A549 (cell line): ENCODE measurements at regions not wholly inside any gene's neighbourhood (a gene's known extent, or its start where the extent isn't known, plus 50 kb on each side); places are given as distances from the start of the nearest gene placed in this dataset.

ENCODE experiments used
- ATAC-seq, 2 experiments: fragments of 200-7000 bp in 1 of 2; fragments of >200 bp in 1 of 2; cut with Nextera tagmentation in 1 of 2; cut with Tn5 transposase in 1 of 2; 3 replicates each; pipeline versions ENCODE4 v1.8.0 to v1.9.1; 2018 to 2020; ENCODE audit warnings: mild to moderate bottlenecking in 1 of 2, moderate library complexity in 1 of 2
- CTCF ChIA-PET: fragments of 300-600 bp; sonication (Branson Sonifier 250); formaldehyde crosslinking; extraction: SDS; loops from one replicate; lab custom pipeline; 2021; ENCODE audit warnings: antibody characterized with exemption, inconsistent platforms; lab: Yijun Ruan, JAX
- POLR2A ChIA-PET: fragments of 350-600 bp; formaldehyde crosslinking; extraction: SDS; loops from one replicate; lab custom pipeline; 2021; ENCODE audit warnings: antibody characterized with exemption, inconsistent platforms; lab: Yijun Ruan, JAX
- DNase-seq, 2 experiments: peaks; one replicate each; pipeline versions ENCODE4 v3.0.0 to v3.0.0-alpha.2; 2011 to 2016; ENCODE audit warnings: low read depth in 1 of 2, low spot score in 1 of 2
- FAIRE-seq: peaks from 2 replicates; lab custom pipeline; 2011; peaks lifted over from hg19 to GRCh38; lab: Jason Lieb, UNC
- H3K27ac ChIP-seq, 2 experiments: fragments of >200 bp; sonication (Bioruptor Twin); formaldehyde crosslinking; 3 replicates each; pipeline ENCODE4 v1.5.1; 2016 to 2017
- H3K4me1 ChIP-seq: fragments of >200 bp; sonication (Bioruptor Twin); formaldehyde crosslinking; 3 replicates; pipeline ENCODE4 v1.6.1; 2016
- H3K4me2 ChIP-seq: fragments of >200 bp; sonication (Bioruptor Twin); formaldehyde crosslinking; 3 replicates; pipeline ENCODE4 v1.6.1; 2016
- H3K4me3 ChIP-seq: fragments of >200 bp; sonication (Bioruptor Twin); formaldehyde crosslinking; 3 replicates; pipeline ENCODE4 v1.5.1; 2016
- H3K9me3 ChIP-seq: fragments of >200 bp; sonication (Bioruptor Twin); formaldehyde crosslinking; 3 replicates; pipeline ENCODE4 v1.6.1; 2016
- CBX2 ChIP-seq: fragments of 200-600 bp; sonication (generic); IDR thresholded peaks from 2 replicates; pipeline ENCODE4 v1.6.1; 2016; ENCODE audit warnings: low read depth, mild to moderate bottlenecking, borderline replicate concordance
- EP300 ChIP-seq, 2 experiments: fragments of >200 bp; sonication (Bioruptor Twin); formaldehyde crosslinking; IDR thresholded peaks; 2 replicates in 1 of 2; 3 replicates in 1 of 2; pipeline ENCODE4 v1.6.1; 2016 to 2017
- FOXS1 ChIP-seq: fragments of 250-450 bp; sonication (Bioruptor Pico); IDR thresholded peaks from 2 replicates; pipeline ENCODE4 v1.5.0; 2020; ENCODE audit warnings: mild to moderate bottlenecking, moderate library complexity
- HDAC2 ChIP-seq: fragments of 200-600 bp; sonication (generic); IDR thresholded peaks from 2 replicates; pipeline ENCODE4 v1.6.1; 2016
- HOXB13 ChIP-seq: fragments of 250-450 bp; sonication (Bioruptor Pico); IDR thresholded peaks from 2 replicates; pipeline ENCODE4 v1.5.0; 2020; ENCODE audit warnings: low read depth, mild to moderate bottlenecking, moderate library complexity
- JUNB ChIP-seq: fragments of >200 bp; sonication (Bioruptor Twin); formaldehyde crosslinking; IDR thresholded peaks from 2 replicates; pipeline ENCODE4 v1.6.1; 2016
- NPAS2 ChIP-seq: fragments of 250-450 bp; sonication (Bioruptor Pico); IDR thresholded peaks from 2 replicates; pipeline ENCODE4 v1.8.0; 2022; ENCODE audit warnings: mild to moderate bottlenecking, moderate library complexity, borderline replicate concordance
- POLR2A ChIP-seq: IDR thresholded peaks from 2 replicates; pipeline ENCODE4 v1.6.1; 2012; ENCODE audit warnings: mild to moderate bottlenecking, low read length
- SMC3 ChIP-seq: fragments of >200 bp; sonication (Bioruptor Twin); formaldehyde crosslinking; IDR thresholded peaks from 3 replicates; pipeline ENCODE4 v1.6.1; 2018; ENCODE audit warnings: inconsistent platforms
- ZC3H11A ChIP-seq: fragments of 450-650 bp; IDR thresholded peaks from 2 replicates; pipeline ENCODE4 v1.6.1; 2014; ENCODE audit warnings: antibody characterized with exemption, mild to moderate bottlenecking
- ZFP36 ChIP-seq: fragments of 450-650 bp; IDR thresholded peaks from 2 replicates; pipeline ENCODE4 v1.6.1; 2014; ENCODE audit warnings: borderline replicate concordance; ENCODE audit not compliant: partially characterized antibody
- ZNF302 ChIP-seq: fragments of 250-450 bp; sonication (Bioruptor Pico); IDR thresholded peaks from 2 replicates; pipeline ENCODE4 v1.9.0; 2021; ENCODE audit warnings: inconsistent platforms, mild to moderate bottlenecking, moderate library complexity
- ZSCAN20 ChIP-seq: fragments of 250-450 bp; sonication (Bioruptor Pico); IDR thresholded peaks from 2 replicates; pipeline ENCODE4 v1.8.0; 2022; ENCODE audit warnings: mild to moderate bottlenecking, moderate library complexity
- WGBS: methylation state at CpG from one replicate; pipeline ENCODE4 v1.1.6; 2017; ENCODE audit errors: missing lambda C conversion rate; 5-methylcytosine and 5-hydroxymethylcytosine counted together
- TF ChIP-seq, protein P1 (sequence below): fragments of 450-650 bp; IDR thresholded peaks from 2 replicates; pipeline ENCODE4 v1.6.1; 2014; ENCODE audit warnings: antibody characterized with exemption
- TF ChIP-seq, protein P2 (sequence below): IDR thresholded peaks from 2 replicates; pipeline ENCODE4 v1.6.1; 2012
- TF ChIP-seq, protein P3 (sequence below): IDR thresholded peaks from 2 replicates; pipeline ENCODE4 v1.6.1; 2012; ENCODE audit warnings: low read depth, borderline replicate concordance
- TF ChIP-seq, protein P4 (sequence below): fragments of 250-450 bp; sonication (Bioruptor Pico); IDR thresholded peaks from 2 replicates; pipeline ENCODE4 v1.5.0; 2020; ENCODE audit warnings: low read depth, mild to moderate bottlenecking, moderate library complexity
- TF ChIP-seq, protein P5 (sequence below): fragments of 250-450 bp; sonication (Bioruptor Pico); IDR thresholded peaks from 2 replicates; pipeline ENCODE4 v1.5.0; 2021; ENCODE audit warnings: mild to moderate bottlenecking, moderate library complexity, borderline replicate concordance

DNA sequence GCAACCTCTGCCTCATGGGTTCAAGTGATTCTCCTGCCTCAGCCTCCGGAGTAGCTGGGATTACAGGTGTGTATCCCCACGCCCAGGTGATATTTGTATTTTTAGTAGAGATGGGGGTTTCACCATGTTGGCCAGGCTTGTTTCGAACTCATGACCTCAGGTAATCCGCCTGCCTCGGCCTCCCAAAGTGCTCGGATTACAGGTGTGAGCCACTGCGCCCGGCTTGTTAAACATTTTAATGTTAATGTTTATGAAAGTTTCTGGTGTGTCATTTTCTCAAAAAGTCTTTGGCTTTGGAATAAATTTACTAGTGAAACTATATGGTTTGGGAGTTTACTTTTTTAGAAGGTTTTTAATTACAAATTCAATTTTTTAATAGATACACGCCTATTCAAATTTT, 698.8 kb downstream of the MECOM start:
- no peak for FAIRE-seq
- Histone ChIP-seq H3K4me2 (no peak overlapping the region), H3K9me3 (no peaks in the 10 kb centered on the region), H3K4me3 (no peak overlapping the region), H3K27ac (no peak overlapping the region), H3K4me1 (no peaks in the 10 kb centered on the region)
- ATAC-seq = no peak
- POLR2A ChIA-PET = no interaction called here
- DNase-seq = no peak
- 24% methylated on average over 9 of the region's 9 CpGs for whole genome bisulfite sequencing
- CTCF ChIA-PET = no interaction called here
- TF ChIP-seq HDAC2 (no peak), EP300 (IDR thresholded peaks at IDR 0.05) (no peak), JUNB (no peak), HOXB13 (CRISPR knock-in tag) (no peak), FOXS1 (CRISPR knock-in tag) (no peak), ZFP36 (no peak)
- TF ChIP-seq, protein P1, sequence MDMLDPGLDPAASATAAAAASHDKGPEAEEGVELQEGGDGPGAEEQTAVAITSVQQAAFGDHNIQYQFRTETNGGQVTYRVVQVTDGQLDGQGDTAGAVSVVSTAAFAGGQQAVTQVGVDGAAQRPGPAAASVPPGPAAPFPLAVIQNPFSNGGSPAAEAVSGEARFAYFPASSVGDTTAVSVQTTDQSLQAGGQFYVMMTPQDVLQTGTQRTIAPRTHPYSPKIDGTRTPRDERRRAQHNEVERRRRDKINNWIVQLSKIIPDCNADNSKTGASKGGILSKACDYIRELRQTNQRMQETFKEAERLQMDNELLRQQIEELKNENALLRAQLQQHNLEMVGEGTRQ = no peak

DNA sequence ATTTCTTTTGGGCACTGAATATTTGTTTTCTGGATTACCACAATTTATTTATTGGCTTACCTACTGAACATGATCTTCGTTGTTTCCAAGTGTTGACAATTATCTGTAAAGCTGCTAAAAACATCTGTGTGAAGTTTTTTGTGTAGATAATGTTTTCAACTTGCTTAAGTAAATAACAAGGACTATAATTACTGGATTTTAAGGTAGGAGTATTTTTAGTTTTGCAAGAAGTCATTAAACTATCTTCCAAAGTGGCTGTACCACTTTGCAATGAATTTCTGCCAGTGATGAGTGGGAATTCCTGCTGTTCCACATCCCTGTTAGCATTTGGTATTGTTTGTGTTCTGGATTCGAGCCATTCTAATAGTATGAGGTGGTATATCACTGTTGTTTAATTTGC, 702.2 kb downstream of the MECOM start:
- Histone ChIP-seq H3K9me3 (no peaks in the 10 kb centered on the region), H3K4me1 (no peaks in the 10 kb centered on the region), H3K27ac (no peak overlapping the region), H3K4me3 (no peak overlapping the region), H3K4me2 (no peak overlapping the region)
- WGBS = 5% methylated on average over 2 of the region's 2 CpGs
- TF ChIP-seq ZSCAN20 (CRISPR knock-in tag) (no peak), ZNF302 (CRISPR knock-in tag) (no peak)
- FAIRE-seq = no peak
- ChIA-PET CTCF (no interaction called here), POLR2A (no interaction called here)
- ATAC-seq = no peak
- no peak for DNase-seq

DNA sequence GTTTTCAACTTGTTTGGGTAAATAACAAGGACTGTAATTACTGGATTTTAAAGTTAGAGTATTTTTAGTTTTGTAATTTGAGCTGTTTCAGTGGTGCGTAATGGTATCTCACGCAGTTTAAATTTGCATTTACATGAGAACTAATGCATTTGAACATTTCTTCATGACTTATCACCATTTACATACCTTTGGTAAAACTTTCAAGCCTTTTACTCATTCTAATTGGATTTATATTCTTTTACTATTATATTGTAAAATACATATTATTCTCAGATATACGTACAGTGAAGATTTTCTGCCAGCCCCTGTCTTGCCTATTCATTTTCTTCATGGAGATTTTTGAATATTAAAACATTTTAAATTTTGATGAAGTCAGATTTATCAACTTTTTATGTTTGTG, 703.8 kb downstream of the MECOM start:
- Histone ChIP-seq H3K4me1 (no peaks in the 10 kb centered on the region), H3K4me3 (no peak overlapping the region), H3K4me2 (no peak overlapping the region), H3K9me3 (no peaks in the 10 kb centered on the region), H3K27ac (no peak overlapping the region)
- ATAC-seq (no peak), FAIRE-seq (no peak), DNase-seq (no peak)
- 64% methylated on average over 3 of the region's 3 CpGs for WGBS
- TF ChIP-seq ZC3H11A (no peak), CBX2 (no peak), ZSCAN20 (CRISPR knock-in tag) (no peak), POLR2A (no peak), ZNF302 (CRISPR knock-in tag) (no peak), NPAS2 (CRISPR knock-in tag) (no peak), HOXB13 (CRISPR knock-in tag) (no peak), SMC3 (no peak)
- TF ChIP-seq, protein P2, sequence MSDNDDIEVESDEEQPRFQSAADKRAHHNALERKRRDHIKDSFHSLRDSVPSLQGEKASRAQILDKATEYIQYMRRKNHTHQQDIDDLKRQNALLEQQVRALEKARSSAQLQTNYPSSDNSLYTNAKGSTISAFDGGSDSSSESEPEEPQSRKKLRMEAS = no peak
- TF ChIP-seq, protein P3, sequence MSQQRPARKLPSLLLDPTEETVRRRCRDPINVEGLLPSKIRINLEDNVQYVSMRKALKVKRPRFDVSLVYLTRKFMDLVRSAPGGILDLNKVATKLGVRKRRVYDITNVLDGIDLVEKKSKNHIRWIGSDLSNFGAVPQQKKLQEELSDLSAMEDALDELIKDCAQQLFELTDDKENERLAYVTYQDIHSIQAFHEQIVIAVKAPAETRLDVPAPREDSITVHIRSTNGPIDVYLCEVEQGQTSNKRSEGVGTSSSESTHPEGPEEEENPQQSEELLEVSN = no peak
- TF ChIP-seq, protein P4, sequence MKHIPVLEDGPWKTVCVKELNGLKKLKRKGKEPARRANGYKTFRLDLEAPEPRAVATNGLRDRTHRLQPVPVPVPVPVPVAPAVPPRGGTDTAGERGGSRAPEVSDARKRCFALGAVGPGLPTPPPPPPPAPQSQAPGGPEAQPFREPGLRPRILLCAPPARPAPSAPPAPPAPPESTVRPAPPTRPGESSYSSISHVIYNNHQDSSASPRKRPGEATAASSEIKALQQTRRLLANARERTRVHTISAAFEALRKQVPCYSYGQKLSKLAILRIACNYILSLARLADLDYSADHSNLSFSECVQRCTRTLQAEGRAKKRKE = no peak
- TF ChIP-seq, protein P5, sequence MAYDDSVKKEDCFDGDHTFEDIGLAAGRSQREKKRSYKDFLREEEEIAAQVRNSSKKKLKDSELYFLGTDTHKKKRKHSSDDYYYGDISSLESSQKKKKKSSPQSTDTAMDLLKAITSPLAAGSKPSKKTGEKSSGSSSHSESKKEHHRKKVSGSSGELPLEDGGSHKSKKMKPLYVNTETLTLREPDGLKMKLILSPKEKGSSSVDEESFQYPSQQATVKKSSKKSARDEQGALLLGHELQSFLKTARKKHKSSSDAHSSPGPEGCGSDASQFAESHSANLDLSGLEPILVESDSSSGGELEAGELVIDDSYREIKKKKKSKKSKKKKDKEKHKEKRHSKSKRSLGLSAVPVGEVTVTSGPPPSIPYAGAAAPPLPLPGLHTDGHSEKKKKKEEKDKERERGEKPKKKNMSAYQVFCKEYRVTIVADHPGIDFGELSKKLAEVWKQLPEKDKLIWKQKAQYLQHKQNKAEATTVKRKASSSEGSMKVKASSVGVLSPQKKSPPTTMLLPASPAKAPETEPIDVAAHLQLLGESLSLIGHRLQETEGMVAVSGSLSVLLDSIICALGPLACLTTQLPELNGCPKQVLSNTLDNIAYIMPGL = no peak
- ChIA-PET POLR2A (no interaction called here), CTCF (no interaction called here)
